ENCODE measurements at regions not wholly inside any gene's neighbourhood (a gene's known extent, or its start where the extent isn't known, plus 50 kb on each side); places are given as distances from the start of the nearest gene placed in this dataset.
A peak's percentile ranks its signal among the peaks of the same experiment; 100 is the strongest.

GRCh38 chr11:116446048-116446941 is 326.5 kb downstream of the BUD13 start:
- no peak overlapping the region for H3K27ac ChIP-seq (ENCODE audit: low read depth, low read length)
- H3K4me1 ChIP-seq (ENCODE audit: control insufficient read depth, insufficient read depth, low read length): no peaks in the 10 kb centered on the region
- no peak for DNase-seq (ENCODE audit: low read depth in 4 of 6, low spot score in 6 of 6)
- no peak overlapping the region for H3K4me3 ChIP-seq (ENCODE audit: low read depth, low read length)
- 65% methylated on average over 3 of the region's 5 CpGs for WGBS (ENCODE audit: insufficient coverage)
- H3K36me3 ChIP-seq (ENCODE audit: control insufficient read depth, insufficient read depth, low read length): no peaks in the 10 kb centered on the region
- no peaks in the 10 kb centered on the region for H3K27me3 ChIP-seq (ENCODE audit: control insufficient read depth, insufficient read depth, low read length)
- H3K9me3 ChIP-seq (ENCODE audit: control insufficient read depth, insufficient read depth, low read length): no peaks in the 10 kb centered on the region

GRCh38 chr11:116445108-116446047 is 327.4 kb downstream of the BUD13 start:
- peaks cover 2% of the 10 kb centered on the region for H3K9me3 ChIP-seq (ENCODE audit: control insufficient read depth, insufficient read depth, low read length)
- H3K4me3 ChIP-seq (ENCODE audit: low read depth, low read length): no peak overlapping the region
- no peaks in the 10 kb centered on the region for H3K4me1 ChIP-seq (ENCODE audit: control insufficient read depth, insufficient read depth, low read length)
- WGBS (ENCODE audit: insufficient coverage): 89% methylated on average over 4 of the region's 6 CpGs
- H3K36me3 ChIP-seq (ENCODE audit: control insufficient read depth, insufficient read depth, low read length): no peaks in the 10 kb centered on the region
- H3K27ac ChIP-seq (ENCODE audit: low read depth, low read length): no peak overlapping the region
- DNase-seq (ENCODE audit: low read depth in 4 of 6, low spot score in 6 of 6): peak in 1 of 6 donors; percentile 6
- H3K27me3 ChIP-seq (ENCODE audit: control insufficient read depth, insufficient read depth, low read length): no peaks in the 10 kb centered on the region

- Histone ChIP-seq H3K36me3 (ENCODE audit: control insufficient read depth, insufficient read depth, low read length) (no peaks in the 10 kb centered on the region), H3K4me1 (ENCODE audit: control insufficient read depth, insufficient read depth, low read length) (no peaks in the 10 kb centered on the region), H3K27me3 (ENCODE audit: control insufficient read depth, insufficient read depth, low read length) (no peaks in the 10 kb centered on the region), H3K4me3 (ENCODE audit: low read depth, low read length) (no peak overlapping the region), H3K9me3 (ENCODE audit: control insufficient read depth, insufficient read depth, low read length) (peaks cover 2% of the 10 kb centered on the region), H3K27ac (ENCODE audit: low read depth, low read length) (no peak overlapping the region)
- DNase-seq (ENCODE audit: low read depth in 4 of 6, low spot score in 6 of 6): no peak
Measured at GRCh38 chr11:116442238-116442752, 330.5 kb downstream of the BUD13 start.

GRCh38 chr11:116439361-116439677 is 333.5 kb downstream of the BUD13 start:
- DNase-seq (ENCODE audit: low read depth in 4 of 6, low spot score in 6 of 6): peak in 1 of 6 donors; percentile 64
- Histone ChIP-seq H3K4me1 (ENCODE audit: control insufficient read depth, insufficient read depth, low read length) (no peaks in the 10 kb centered on the region), H3K36me3 (ENCODE audit: control insufficient read depth, insufficient read depth, low read length) (no peaks in the 10 kb centered on the region), H3K4me3 (ENCODE audit: low read depth, low read length) (no peak overlapping the region), H3K27ac (ENCODE audit: low read depth, low read length) (no peak overlapping the region), H3K9me3 (ENCODE audit: control insufficient read depth, insufficient read depth, low read length) (peaks cover 2% of the 10 kb centered on the region), H3K27me3 (ENCODE audit: control insufficient read depth, insufficient read depth, low read length) (peaks cover 5% of the 10 kb centered on the region)

GRCh38 chr11:116438651-116439360 is 334.0 kb downstream of the BUD13 start:
- no peak overlapping the region for H3K27ac ChIP-seq (ENCODE audit: low read depth, low read length)
- H3K36me3 ChIP-seq (ENCODE audit: control insufficient read depth, insufficient read depth, low read length): no peaks in the 10 kb centered on the region
- no peaks in the 10 kb centered on the region for H3K4me1 ChIP-seq (ENCODE audit: control insufficient read depth, insufficient read depth, low read length)
- no peak for DNase-seq (ENCODE audit: low read depth in 4 of 6, low spot score in 6 of 6)
- H3K9me3 ChIP-seq (ENCODE audit: control insufficient read depth, insufficient read depth, low read length): peaks cover 2% of the 10 kb centered on the region
- no peak overlapping the region for H3K4me3 ChIP-seq (ENCODE audit: low read depth, low read length)
- H3K27me3 ChIP-seq (ENCODE audit: control insufficient read depth, insufficient read depth, low read length): peaks cover 5% of the 10 kb centered on the region
- WGBS (ENCODE audit: insufficient coverage): no CpG with 5 or more reads among the region's 6 CpGs

- Histone ChIP-seq H3K9me3 (ENCODE audit: control insufficient read depth, insufficient read depth, low read length) (no peaks in the 10 kb centered on the region), H3K4me1 (ENCODE audit: control insufficient read depth, insufficient read depth, low read length) (no peaks in the 10 kb centered on the region), H3K4me3 (ENCODE audit: low read depth, low read length) (no peak overlapping the region), H3K27ac (ENCODE audit: low read depth, low read length) (no peak overlapping the region), H3K27me3 (ENCODE audit: control insufficient read depth, insufficient read depth, low read length) (peaks cover 5% of the 10 kb centered on the region), H3K36me3 (ENCODE audit: control insufficient read depth, insufficient read depth, low read length) (no peaks in the 10 kb centered on the region)
- DNase-seq (ENCODE audit: low read depth in 4 of 6, low spot score in 6 of 6): no peak
- no CpG with 5 or more reads among the region's 2 CpGs for WGBS (ENCODE audit: insufficient coverage)
Measured at GRCh38 chr11:116434986-116435385, 337.8 kb downstream of the BUD13 start.

- Histone ChIP-seq H3K36me3 (ENCODE audit: control insufficient read depth, insufficient read depth, low read length) (no peaks in the 10 kb centered on the region), H3K4me1 (ENCODE audit: control insufficient read depth, insufficient read depth, low read length) (peaks cover 16% of the 10 kb centered on the region), H3K4me3 (ENCODE audit: low read depth, low read length) (no peak overlapping the region), H3K27ac (ENCODE audit: low read depth, low read length) (no peak overlapping the region), H3K9me3 (ENCODE audit: control insufficient read depth, insufficient read depth, low read length) (no peaks in the 10 kb centered on the region), H3K27me3 (ENCODE audit: control insufficient read depth, insufficient read depth, low read length) (peaks cover 5% of the 10 kb centered on the region)
- 82% methylated on average over 9 of the region's 9 CpGs for WGBS (ENCODE audit: insufficient coverage)
- peak in 2 of 6 donors; percentile 37 to 85 for DNase-seq (ENCODE audit: low read depth in 4 of 6, low spot score in 6 of 6)
Measured at GRCh38 chr11:116432301-116432700, 340.5 kb downstream of the BUD13 start.

- WGBS (ENCODE audit: insufficient coverage): no CpG with 5 or more reads among the region's 1 CpG
- DNase-seq (ENCODE audit: low read depth in 4 of 6, low spot score in 6 of 6): no peak
- Histone ChIP-seq H3K27ac (ENCODE audit: low read depth, low read length) (no peak overlapping the region), H3K36me3 (ENCODE audit: control insufficient read depth, insufficient read depth, low read length) (no peaks in the 10 kb centered on the region), H3K9me3 (ENCODE audit: control insufficient read depth, insufficient read depth, low read length) (no peaks in the 10 kb centered on the region), H3K4me1 (ENCODE audit: control insufficient read depth, insufficient read depth, low read length) (peaks cover 16% of the 10 kb centered on the region), H3K4me3 (ENCODE audit: low read depth, low read length) (no peak overlapping the region), H3K27me3 (ENCODE audit: control insufficient read depth, insufficient read depth, low read length) (peaks cover 5% of the 10 kb centered on the region)
Measured at GRCh38 chr11:116431842-116432241, 340.9 kb downstream of the BUD13 start.

- no peak for DNase-seq (ENCODE audit: low read depth in 4 of 6, low spot score in 6 of 6)
- Histone ChIP-seq H3K4me1 (ENCODE audit: control insufficient read depth, insufficient read depth, low read length) (peaks cover 23% of the 10 kb centered on the region), H3K9me3 (ENCODE audit: control insufficient read depth, insufficient read depth, low read length) (no peaks in the 10 kb centered on the region), H3K27me3 (ENCODE audit: control insufficient read depth, insufficient read depth, low read length) (no peaks in the 10 kb centered on the region), H3K27ac (ENCODE audit: low read depth, low read length) (peak overlapping the region; percentile 16), H3K4me3 (ENCODE audit: low read depth, low read length) (no peak overlapping the region), H3K36me3 (ENCODE audit: control insufficient read depth, insufficient read depth, low read length) (no peaks in the 10 kb centered on the region)
- WGBS (ENCODE audit: insufficient coverage): 57% methylated on average over 3 of the region's 6 CpGs
Measured at GRCh38 chr11:116428638-116428975, 344.2 kb downstream of the BUD13 start.
